NB4 (cell line): ENCODE measurements at regions not wholly inside any gene's neighbourhood (a gene's known extent, or its start where the extent isn't known, plus 50 kb on each side); places are given as distances from the start of the nearest gene placed in this dataset.
"Not testable (repeated sequence)": the region's sequence is repeated elsewhere in the genome, so short reads cannot be mapped to it uniquely, and the experiment has no call there.

Source experiments
- DNase-seq: peaks from one replicate; pipeline ENCODE4 v3.0.0; 2010; ENCODE audit warnings: low read depth
- H3K4me3 ChIP-seq: one replicate; pipeline ENCODE4 v1.5.1; 2011; ENCODE audit warnings: mild to moderate bottlenecking, low read depth, low read length, moderate library complexity
- MYC ChIP-seq: IDR thresholded peaks from 2 replicates; pipeline ENCODE4 v1.6.1; 2011; ENCODE audit warnings: low read depth, low read length
- POLR2A ChIP-seq: IDR thresholded peaks from 2 replicates; pipeline ENCODE4 v1.6.1; 2011; ENCODE audit warnings: mild to moderate bottlenecking; ENCODE audit not compliant: insufficient read length; ENCODE audit errors: extremely low read depth
- TF ChIP-seq, protein P1 (sequence below): IDR thresholded peaks from 2 replicates; pipeline ENCODE4 v1.6.1; 2011; ENCODE audit warnings: low read depth, low read length
- TF ChIP-seq, protein P2 (sequence below): IDR thresholded peaks from one replicate; pipeline ENCODE4 v1.5.1; 2012; ENCODE audit warnings: low read depth, low read length

DNA sequence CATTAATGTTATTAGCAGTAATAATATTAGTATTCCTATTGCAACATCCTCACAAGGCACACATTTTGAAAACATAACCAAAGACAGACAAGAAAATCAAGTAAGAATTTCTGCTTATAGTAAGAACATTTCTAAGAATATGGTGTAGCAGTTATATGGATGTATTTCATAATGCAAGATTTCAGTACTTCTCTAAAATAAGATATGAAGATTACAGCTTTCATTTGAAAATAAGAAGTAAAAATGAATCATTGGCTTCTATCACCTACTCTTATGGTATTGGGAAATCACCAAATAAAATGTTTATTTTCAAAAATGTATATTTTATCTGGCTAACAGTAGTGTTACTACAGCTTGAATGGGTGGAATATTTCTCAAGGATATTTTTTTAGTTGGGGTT is 103.8 kb upstream of the USP25 start:
- no peak overlapping the region for H3K4me3 ChIP-seq
- TF ChIP-seq, protein P1, sequence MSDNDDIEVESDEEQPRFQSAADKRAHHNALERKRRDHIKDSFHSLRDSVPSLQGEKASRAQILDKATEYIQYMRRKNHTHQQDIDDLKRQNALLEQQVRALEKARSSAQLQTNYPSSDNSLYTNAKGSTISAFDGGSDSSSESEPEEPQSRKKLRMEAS, result no peak
- TF ChIP-seq, protein P2, sequence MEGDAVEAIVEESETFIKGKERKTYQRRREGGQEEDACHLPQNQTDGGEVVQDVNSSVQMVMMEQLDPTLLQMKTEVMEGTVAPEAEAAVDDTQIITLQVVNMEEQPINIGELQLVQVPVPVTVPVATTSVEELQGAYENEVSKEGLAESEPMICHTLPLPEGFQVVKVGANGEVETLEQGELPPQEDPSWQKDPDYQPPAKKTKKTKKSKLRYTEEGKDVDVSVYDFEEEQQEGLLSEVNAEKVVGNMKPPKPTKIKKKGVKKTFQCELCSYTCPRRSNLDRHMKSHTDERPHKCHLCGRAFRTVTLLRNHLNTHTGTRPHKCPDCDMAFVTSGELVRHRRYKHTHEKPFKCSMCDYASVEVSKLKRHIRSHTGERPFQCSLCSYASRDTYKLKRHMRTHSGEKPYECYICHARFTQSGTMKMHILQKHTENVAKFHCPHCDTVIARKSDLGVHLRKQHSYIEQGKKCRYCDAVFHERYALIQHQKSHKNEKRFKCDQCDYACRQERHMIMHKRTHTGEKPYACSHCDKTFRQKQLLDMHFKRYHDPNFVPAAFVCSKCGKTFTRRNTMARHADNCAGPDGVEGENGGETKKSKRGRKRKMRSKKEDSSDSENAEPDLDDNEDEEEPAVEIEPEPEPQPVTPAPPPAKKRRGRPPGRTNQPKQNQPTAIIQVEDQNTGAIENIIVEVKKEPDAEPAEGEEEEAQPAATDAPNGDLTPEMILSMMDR, result no peak
- TF ChIP-seq POLR2A (no peak), MYC (no peak)
- DNase-seq, result no peak

DNA sequence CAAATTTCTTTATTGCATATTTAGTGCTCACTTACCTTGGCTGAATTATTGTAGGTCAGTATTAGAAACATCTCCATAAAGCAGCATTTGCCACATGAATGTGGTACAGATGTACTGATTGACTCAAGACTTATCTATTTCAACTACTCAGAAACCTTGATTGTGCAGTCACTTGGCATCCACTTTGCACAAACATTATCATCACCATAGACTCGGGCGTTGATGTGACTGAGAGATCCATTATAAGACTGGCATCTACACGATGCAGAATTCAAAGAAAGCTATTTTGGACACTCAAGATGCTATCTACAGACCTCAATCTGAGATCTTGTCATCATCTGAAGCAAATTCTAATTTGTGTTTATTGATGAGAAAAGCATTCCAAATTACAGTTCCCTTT is 102.8 kb upstream of the USP25 start:
- TF ChIP-seq POLR2A (no peak), MYC (no peak)
- TF ChIP-seq, protein P1, result no peak
- TF ChIP-seq, protein P2, result no peak
- no peak for DNase-seq
- H3K4me3 ChIP-seq, result no peak overlapping the region

DNA sequence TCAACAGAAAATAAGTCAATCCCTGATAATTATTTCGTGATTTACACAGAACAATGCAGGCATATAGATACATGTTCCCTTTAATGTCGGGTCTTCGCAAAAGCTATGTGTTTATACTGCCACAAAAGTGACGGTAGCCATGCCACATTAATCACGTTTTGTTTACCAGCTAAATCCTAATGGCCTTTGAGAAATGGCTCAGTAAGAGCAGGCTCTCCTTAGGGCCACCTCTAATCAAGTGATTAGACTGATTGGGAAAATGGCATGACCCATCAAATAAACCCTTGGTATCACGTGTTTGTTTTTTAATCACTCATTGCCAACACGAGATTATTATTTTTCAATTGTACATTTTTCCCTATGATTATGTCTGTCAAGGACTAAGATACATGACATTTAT is 102.0 kb upstream of the USP25 start:
- DNase-seq, result no peak
- TF ChIP-seq MYC, result no peak
- TF ChIP-seq, protein P2, result no peak
- TF ChIP-seq POLR2A, result no peak
- TF ChIP-seq, protein P1, result no peak
- H3K4me3 ChIP-seq, result no peak overlapping the region

DNA sequence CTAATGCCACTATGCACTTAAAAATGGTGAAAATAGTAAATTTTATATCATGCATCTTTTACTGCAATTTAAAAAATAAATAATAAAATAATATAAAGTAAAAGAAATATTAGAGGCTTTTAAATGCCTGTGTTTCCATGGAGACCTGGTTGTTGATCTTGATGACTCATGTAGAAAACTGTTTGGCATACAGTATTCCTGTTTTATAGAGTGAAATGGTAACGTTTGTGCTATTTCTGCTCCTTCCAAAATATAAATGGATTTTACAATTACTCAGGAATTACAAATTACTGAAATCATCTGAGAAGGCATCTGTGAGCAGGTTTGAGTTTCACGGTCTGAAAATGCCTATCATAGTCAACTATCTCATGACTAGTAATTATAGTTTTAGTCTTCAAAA is 98.4 kb upstream of the USP25 start:
- no peak for DNase-seq
- TF ChIP-seq POLR2A, result no peak
- no peak for TF ChIP-seq MYC
- TF ChIP-seq, protein P2, result no peak
- TF ChIP-seq, protein P1, result no peak
- H3K4me3 ChIP-seq, result no peak overlapping the region

DNA sequence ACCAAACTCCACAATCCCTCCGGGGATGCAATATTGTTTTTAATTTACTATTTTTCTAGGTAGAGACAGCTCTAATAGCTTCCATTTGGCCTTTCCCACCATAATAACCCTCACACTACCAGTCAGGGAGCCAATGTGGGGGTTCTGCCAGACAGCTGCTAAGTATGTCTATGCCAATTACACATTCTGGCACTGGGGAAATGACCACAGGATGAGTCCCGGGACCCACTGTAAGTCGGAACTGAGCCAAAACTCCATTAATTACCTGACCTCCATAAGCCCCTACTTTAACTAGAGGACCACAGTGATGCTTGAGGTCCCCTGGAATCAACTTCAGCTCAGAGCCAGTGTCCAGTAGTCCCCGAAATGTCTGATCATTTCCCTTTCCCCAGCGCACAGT is 95.2 kb upstream of the USP25 start:
- DNase-seq, H3K4me3 ChIP-seq: not testable (repeated sequence)

DNA sequence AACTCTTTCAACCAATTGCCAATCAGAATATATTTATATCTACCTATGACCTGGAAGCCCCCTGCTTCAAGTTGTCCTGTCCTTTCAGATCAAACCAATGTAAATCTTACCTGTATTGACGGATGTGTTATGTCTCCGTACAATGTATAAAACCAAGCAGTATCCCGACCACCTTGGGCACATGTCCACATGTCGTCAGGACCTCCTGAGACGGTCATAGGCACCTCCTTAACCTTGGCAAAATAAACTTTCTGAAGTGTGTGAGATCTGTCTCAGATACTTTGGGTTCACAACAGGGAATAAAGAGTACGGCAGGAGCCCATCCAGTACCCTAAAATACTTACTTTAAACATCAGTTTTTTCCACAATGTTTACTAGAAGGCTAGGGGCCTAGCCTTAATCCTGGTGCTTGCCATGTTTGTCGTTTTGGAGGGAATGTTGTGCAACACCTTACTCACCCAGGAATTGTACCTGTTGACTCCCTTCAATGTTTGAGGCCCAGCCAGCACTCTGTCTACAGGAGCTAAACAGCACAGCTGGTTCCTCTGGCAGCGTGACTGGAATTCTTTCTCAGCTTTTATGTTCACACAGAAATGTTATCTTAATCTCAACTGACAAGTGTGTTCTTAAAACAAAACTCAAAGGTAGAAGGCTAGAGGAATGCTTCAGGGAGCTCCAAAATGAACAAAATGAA is 90.8 kb upstream of the USP25 start:
- no peak overlapping the region for H3K4me3 ChIP-seq
- TF ChIP-seq, protein P2, result no peak
- TF ChIP-seq, protein P1, result no peak
- TF ChIP-seq MYC (no peak), POLR2A (no peak)
- DNase-seq, result no peak

DNA sequence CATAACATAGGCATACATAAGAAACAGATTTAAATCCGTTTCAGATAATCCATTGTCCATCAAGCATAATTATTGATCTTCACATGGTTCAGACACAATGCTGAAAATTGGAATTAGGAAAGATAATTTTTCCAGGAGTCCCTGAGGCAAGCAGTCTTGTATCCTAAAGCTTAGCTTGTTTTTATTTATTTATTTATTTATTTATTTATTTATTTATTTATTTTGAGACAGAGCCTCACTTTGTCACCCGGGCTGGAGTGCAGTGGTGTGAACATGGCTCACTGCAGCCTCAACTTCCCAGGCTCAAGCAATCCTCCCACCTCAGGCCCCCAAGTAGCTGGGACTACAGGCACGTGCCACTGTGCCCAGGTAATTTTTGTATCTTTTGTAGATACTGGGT is 89.7 kb upstream of the USP25 start:
- not testable (repeated sequence) for DNase-seq, H3K4me3 ChIP-seq
